ENCODE measurements at regions not wholly inside any gene's neighbourhood (a gene's known extent, or its start where the extent isn't known, plus 50 kb on each side); places are given as distances from the start of the nearest gene placed in this dataset.

DNA sequence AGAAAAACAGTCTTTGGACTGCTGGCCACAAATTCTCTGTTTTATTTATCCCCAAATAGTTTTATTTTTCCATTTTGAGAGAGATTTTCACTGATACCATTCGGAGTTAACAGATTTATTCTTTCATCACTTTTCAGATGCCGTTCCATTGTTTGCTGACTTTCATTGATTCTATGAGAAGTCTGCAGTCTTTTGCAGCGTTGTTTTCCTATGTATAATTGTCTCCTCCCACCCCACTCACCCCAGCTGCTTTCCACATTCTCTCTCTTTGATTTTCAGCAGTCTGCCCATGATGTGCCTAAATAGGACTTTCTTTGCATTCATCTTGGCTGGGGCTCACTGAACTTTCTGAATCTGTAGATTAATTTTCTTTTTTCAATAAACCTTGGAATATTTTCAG is 107.6 kb downstream of the C9orf50 start (continued):
- TF ChIP-seq, protein P1, sequence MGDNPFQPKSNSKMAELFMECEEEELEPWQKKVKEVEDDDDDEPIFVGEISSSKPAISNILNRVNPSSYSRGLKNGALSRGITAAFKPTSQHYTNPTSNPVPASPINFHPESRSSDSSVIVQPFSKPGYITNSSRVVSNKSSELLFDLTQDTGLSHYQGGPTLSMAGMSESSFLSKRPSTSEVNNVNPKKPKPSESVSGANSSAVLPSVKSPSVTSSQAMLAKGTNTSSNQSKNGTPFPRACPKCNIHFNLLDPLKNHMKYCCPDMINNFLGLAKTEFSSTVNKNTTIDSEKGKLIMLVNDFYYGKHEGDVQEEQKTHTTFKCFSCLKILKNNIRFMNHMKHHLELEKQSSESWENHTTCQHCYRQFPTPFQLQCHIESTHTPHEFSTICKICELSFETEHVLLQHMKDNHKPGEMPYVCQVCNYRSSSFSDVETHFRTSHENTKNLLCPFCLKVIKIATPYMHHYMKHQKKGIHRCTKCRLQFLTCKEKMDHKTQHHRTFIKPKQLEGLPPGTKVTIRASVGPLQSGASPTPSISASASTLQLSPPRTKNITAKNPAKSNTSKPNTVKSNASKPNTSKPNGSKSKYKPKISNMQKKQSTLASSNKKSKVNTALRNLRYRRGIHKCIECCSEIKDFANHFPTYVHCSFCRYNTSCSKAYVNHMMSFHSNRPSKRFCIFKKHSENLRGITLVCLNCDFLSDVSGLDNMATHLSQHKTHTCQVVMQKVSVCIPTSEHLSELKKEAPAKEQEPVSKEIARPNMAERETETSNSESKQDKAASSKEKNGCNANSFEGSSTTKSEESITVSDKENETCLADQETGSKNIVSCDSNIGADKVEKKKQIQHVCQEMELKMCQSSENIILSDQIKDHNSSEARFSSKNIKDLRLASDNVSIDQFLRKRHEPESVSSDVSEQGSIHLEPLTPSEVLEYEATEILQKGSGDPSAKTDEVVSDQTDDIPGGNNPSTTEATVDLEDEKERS (tag by site-specific recombination; IDR thresholded peaks at IDR 0.05): peak; percentile 84
- TF ChIP-seq ZNF146 (tag by site-specific recombination; IDR thresholded peaks at IDR 0.05): no peak
- TF ChIP-seq ZNF311 (tag by site-specific recombination; IDR thresholded peaks at IDR 0.05; ENCODE audit: borderline replicate concordance): no peak
- TF ChIP-seq, protein P2, sequence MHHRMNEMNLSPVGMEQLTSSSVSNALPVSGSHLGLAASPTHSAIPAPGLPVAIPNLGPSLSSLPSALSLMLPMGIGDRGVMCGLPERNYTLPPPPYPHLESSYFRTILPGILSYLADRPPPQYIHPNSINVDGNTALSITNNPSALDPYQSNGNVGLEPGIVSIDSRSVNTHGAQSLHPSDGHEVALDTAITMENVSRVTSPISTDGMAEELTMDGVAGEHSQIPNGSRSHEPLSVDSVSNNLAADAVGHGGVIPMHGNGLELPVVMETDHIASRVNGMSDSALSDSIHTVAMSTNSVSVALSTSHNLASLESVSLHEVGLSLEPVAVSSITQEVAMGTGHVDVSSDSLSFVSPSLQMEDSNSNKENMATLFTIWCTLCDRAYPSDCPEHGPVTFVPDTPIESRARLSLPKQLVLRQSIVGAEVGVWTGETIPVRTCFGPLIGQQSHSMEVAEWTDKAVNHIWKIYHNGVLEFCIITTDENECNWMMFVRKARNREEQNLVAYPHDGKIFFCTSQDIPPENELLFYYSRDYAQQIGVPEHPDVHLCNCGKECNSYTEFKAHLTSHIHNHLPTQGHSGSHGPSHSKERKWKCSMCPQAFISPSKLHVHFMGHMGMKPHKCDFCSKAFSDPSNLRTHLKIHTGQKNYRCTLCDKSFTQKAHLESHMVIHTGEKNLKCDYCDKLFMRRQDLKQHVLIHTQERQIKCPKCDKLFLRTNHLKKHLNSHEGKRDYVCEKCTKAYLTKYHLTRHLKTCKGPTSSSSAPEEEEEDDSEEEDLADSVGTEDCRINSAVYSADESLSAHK (tag by site-specific recombination; IDR thresholded peaks at IDR 0.05): no peak
- TF ChIP-seq, protein P3, sequence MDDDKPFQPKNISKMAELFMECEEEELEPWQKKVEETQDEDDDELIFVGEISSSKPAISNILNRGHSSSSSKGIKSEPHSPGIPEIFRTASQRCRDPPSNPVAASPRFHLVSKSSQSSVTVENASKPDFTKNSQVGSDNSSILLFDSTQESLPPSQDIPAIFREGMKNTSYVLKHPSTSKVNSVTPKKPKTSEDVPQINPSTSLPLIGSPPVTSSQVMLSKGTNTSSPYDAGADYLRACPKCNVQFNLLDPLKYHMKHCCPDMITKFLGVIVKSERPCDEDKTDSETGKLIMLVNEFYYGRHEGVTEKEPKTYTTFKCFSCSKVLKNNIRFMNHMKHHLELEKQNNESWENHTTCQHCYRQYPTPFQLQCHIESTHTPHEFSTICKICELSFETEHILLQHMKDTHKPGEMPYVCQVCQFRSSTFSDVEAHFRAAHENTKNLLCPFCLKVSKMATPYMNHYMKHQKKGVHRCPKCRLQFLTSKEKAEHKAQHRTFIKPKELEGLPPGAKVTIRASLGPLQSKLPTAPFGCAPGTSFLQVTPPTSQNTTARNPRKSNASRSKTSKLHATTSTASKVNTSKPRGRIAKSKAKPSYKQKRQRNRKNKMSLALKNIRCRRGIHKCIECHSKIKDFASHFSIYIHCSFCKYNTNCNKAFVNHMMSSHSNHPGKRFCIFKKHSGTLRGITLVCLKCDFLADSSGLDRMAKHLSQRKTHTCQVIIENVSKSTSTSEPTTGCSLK (tag by site-specific recombination; IDR thresholded peaks at IDR 0.05): 0 out of 2 replicates have a peak, but pooled peaks have one; percentile 49
- TF ChIP-seq ZNF626 (tag by site-specific recombination; IDR thresholded peaks at IDR 0.05): peak; percentile 97
- peak; percentile 71; the same call in 1 of the 2 replicates for TF ChIP-seq ZNF610 (tag by site-specific recombination; IDR thresholded peaks at IDR 0.05; ENCODE audit: borderline replicate concordance)
- 0 out of 2 replicates have a peak, but pooled peaks have one; percentile 23 for TF ChIP-seq ZNF549 (tag by site-specific recombination; IDR thresholded peaks at IDR 0.05)
- TF ChIP-seq ZNF433 (tag by site-specific recombination; IDR thresholded peaks at IDR 0.05; ENCODE audit: low read depth): no peak
- TF ChIP-seq ZNF133 (tag by site-specific recombination; IDR thresholded peaks at IDR 0.05): peak; percentile 95
- no peak for TF ChIP-seq ZNF623 (tag by site-specific recombination; IDR thresholded peaks at IDR 0.05)
- no peak for TF ChIP-seq ZNF76 (tag by site-specific recombination; IDR thresholded peaks at IDR 0.05; ENCODE audit: borderline replicate concordance, low read depth)
- no peak for TF ChIP-seq WT1 (tag by site-specific recombination; IDR thresholded peaks at IDR 0.05)
- TF ChIP-seq, protein P4, sequence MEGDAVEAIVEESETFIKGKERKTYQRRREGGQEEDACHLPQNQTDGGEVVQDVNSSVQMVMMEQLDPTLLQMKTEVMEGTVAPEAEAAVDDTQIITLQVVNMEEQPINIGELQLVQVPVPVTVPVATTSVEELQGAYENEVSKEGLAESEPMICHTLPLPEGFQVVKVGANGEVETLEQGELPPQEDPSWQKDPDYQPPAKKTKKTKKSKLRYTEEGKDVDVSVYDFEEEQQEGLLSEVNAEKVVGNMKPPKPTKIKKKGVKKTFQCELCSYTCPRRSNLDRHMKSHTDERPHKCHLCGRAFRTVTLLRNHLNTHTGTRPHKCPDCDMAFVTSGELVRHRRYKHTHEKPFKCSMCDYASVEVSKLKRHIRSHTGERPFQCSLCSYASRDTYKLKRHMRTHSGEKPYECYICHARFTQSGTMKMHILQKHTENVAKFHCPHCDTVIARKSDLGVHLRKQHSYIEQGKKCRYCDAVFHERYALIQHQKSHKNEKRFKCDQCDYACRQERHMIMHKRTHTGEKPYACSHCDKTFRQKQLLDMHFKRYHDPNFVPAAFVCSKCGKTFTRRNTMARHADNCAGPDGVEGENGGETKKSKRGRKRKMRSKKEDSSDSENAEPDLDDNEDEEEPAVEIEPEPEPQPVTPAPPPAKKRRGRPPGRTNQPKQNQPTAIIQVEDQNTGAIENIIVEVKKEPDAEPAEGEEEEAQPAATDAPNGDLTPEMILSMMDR (tag by site-specific recombination; IDR thresholded peaks at IDR 0.05): no peak
- peak; percentile 75 for TF ChIP-seq ZNF529 (tag by site-specific recombination; IDR thresholded peaks at IDR 0.05; ENCODE audit: insufficient replicate concordance)
- 0 out of 2 replicates have a peak, but pooled peaks have one; percentile 63 for TF ChIP-seq ZNF184 (tag by site-specific recombination; IDR thresholded peaks at IDR 0.05)
- TF ChIP-seq, protein P5, sequence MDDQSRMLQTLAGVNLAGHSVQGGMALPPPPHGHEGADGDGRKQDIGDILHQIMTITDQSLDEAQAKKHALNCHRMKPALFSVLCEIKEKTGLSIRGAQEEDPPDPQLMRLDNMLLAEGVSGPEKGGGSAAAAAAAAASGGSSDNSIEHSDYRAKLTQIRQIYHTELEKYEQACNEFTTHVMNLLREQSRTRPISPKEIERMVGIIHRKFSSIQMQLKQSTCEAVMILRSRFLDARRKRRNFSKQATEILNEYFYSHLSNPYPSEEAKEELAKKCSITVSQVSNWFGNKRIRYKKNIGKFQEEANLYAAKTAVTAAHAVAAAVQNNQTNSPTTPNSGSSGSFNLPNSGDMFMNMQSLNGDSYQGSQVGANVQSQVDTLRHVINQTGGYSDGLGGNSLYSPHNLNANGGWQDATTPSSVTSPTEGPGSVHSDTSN (CRISPR knock-in tag; IDR thresholded peaks at IDR 0.05): no peak
- TF ChIP-seq, protein P6, sequence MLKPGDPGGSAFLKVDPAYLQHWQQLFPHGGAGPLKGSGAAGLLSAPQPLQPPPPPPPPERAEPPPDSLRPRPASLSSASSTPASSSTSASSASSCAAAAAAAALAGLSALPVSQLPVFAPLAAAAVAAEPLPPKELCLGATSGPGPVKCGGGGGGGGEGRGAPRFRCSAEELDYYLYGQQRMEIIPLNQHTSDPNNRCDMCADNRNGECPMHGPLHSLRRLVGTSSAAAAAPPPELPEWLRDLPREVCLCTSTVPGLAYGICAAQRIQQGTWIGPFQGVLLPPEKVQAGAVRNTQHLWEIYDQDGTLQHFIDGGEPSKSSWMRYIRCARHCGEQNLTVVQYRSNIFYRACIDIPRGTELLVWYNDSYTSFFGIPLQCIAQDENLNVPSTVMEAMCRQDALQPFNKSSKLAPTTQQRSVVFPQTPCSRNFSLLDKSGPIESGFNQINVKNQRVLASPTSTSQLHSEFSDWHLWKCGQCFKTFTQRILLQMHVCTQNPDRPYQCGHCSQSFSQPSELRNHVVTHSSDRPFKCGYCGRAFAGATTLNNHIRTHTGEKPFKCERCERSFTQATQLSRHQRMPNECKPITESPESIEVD (tag by site-specific recombination; IDR thresholded peaks at IDR 0.05): no peak
- no peak for TF ChIP-seq ZFP37 (tag by site-specific recombination; IDR thresholded peaks at IDR 0.05)
- TF ChIP-seq ZNF558 (tag by site-specific recombination; IDR thresholded peaks at IDR 0.05): peak; percentile 88
- no peak for TF ChIP-seq ZNF521 (tag by site-specific recombination; IDR thresholded peaks at IDR 0.05)
- no peak for TF ChIP-seq ZNF214 (tag by site-specific recombination; IDR thresholded peaks at IDR 0.05; ENCODE audit: borderline replicate concordance)
- no peak for TF ChIP-seq ZNF140 (tag by site-specific recombination; IDR thresholded peaks at IDR 0.05)
- no peak for TF ChIP-seq GFI1B (tag by site-specific recombination; IDR thresholded peaks at IDR 0.05)
